ENCODE measurements at regions not wholly inside any gene's neighbourhood (a gene's known extent, or its start where the extent isn't known, plus 50 kb on each side); places are given as distances from the start of the nearest gene placed in this dataset.

DNA sequence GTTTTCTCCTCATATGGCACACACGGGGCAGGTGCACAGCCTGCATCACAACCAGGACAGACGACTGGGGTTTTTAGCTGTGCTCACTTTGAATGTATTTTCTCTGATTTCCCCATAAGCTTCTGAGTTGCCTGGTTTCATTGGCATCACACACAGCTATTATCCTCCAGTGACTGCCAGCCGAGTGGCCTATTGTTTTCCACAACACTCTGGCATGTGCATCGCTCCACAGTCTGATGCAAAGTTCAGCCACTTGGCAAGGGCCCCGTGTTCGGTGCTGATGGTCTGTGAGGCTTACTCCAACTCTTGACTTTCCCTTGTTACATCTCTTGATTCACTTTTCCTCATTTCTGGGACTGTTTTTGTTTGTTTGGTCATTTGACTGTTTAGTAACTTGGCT, 593.1 kb downstream of the CBLN2 start:
- Mint-ChIP-seq H3K27ac (ENCODE audit: unreplicated experiment) (no peak overlapping the region), H3K4me1 (ENCODE audit: low read depth, unreplicated experiment) (peaks cover 4% of the 10 kb centered on the region), H3K4me3 (ENCODE audit: unreplicated experiment) (no peak overlapping the region), H3K9me3 (ENCODE audit: unreplicated experiment) (no peaks in the 10 kb centered on the region), H3K27me3 (ENCODE audit: unreplicated experiment) (no peaks in the 10 kb centered on the region), H3K36me3 (ENCODE audit: unreplicated experiment) (no peaks in the 10 kb centered on the region)
- TF ChIP-seq, protein P1, sequence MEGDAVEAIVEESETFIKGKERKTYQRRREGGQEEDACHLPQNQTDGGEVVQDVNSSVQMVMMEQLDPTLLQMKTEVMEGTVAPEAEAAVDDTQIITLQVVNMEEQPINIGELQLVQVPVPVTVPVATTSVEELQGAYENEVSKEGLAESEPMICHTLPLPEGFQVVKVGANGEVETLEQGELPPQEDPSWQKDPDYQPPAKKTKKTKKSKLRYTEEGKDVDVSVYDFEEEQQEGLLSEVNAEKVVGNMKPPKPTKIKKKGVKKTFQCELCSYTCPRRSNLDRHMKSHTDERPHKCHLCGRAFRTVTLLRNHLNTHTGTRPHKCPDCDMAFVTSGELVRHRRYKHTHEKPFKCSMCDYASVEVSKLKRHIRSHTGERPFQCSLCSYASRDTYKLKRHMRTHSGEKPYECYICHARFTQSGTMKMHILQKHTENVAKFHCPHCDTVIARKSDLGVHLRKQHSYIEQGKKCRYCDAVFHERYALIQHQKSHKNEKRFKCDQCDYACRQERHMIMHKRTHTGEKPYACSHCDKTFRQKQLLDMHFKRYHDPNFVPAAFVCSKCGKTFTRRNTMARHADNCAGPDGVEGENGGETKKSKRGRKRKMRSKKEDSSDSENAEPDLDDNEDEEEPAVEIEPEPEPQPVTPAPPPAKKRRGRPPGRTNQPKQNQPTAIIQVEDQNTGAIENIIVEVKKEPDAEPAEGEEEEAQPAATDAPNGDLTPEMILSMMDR (IDR thresholded peaks at IDR 0.05; ENCODE audit: partially characterized antibody, unreplicated experiment): no peak
- no peak for DNase-seq

DNA sequence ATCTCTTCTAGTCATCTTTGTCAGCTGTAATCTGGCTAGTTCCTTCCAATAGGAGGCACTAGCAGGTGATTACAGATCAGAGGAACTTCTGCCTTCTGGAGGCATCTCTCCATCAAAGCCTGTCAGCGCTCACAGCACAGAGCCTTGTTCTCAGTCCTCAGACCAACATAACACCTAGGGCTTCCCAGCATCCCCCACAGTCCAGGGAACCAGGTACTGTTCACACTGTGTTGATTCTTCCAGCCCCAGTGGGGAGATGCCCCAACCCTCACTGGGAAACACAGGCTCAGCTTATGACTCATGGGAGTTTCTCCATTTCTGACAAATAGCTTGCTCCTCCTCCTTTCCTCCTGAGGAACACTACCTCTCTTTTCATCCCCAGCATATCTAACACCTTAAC, 601.7 kb downstream of the CBLN2 start:
- no peaks in the 10 kb centered on the region for H3K36me3 Mint-ChIP-seq (ENCODE audit: unreplicated experiment)
- no peaks in the 10 kb centered on the region for H3K9me3 Mint-ChIP-seq (ENCODE audit: unreplicated experiment)
- H3K27me3 Mint-ChIP-seq (ENCODE audit: unreplicated experiment): peaks cover 2% of the 10 kb centered on the region
- H3K4me3 Mint-ChIP-seq (ENCODE audit: unreplicated experiment): no peak overlapping the region
- no peak for DNase-seq
- H3K4me1 Mint-ChIP-seq (ENCODE audit: low read depth, unreplicated experiment): peaks cover 4% of the 10 kb centered on the region
- no peak overlapping the region for H3K27ac Mint-ChIP-seq (ENCODE audit: unreplicated experiment)
- TF ChIP-seq, protein P1 (IDR thresholded peaks at IDR 0.05; ENCODE audit: partially characterized antibody, unreplicated experiment): no peak

DNA sequence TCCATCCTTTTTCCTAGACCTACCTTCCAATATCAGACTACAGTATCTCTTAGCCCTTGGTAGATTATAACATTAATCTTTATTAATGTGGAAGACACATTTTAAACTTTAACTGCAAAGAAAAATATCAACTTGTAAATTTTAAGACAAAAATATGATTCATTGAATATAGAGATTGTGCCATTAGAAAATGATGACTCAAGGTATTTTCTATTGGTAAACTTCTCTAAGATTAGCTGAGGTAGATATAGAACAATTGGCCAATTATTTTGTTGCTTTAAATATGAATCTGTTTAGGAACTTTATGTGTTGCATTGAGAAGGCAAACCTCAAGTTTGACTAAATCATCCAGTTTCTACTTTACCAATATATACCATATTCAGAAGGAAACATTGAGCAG, 604.7 kb downstream of the CBLN2 start:
- Mint-ChIP-seq H3K27me3 (ENCODE audit: unreplicated experiment) (no peaks in the 10 kb centered on the region), H3K27ac (ENCODE audit: unreplicated experiment) (no peak overlapping the region), H3K4me3 (ENCODE audit: unreplicated experiment) (no peak overlapping the region), H3K4me1 (ENCODE audit: low read depth, unreplicated experiment) (peaks cover 4% of the 10 kb centered on the region), H3K36me3 (ENCODE audit: unreplicated experiment) (no peaks in the 10 kb centered on the region), H3K9me3 (ENCODE audit: unreplicated experiment) (no peaks in the 10 kb centered on the region)
- no peak for DNase-seq
- TF ChIP-seq, protein P1 (IDR thresholded peaks at IDR 0.05; ENCODE audit: partially characterized antibody, unreplicated experiment): no peak

DNA sequence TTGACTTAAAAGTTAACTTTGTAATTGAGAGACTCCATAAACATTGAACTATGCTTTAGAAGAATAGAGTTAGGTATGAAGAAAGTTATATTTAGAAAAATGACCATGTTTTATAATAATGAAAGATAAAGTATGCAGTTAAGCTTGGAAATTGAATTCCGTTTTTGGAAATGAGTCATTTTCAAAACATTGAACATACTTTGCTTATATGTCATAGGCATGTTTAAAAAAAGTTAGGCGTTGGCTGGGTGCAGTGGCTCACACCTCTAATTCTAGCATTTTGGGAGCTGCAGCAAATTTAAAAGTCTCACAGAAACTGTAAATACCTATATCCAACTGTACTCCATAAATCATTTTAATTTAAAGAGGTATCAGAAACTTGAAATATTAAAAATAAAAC, 607.4 kb downstream of the CBLN2 start:
- Mint-ChIP-seq H3K4me3 (ENCODE audit: unreplicated experiment) (no peak overlapping the region), H3K27me3 (ENCODE audit: unreplicated experiment) (no peaks in the 10 kb centered on the region), H3K36me3 (ENCODE audit: unreplicated experiment) (no peaks in the 10 kb centered on the region), H3K9me3 (ENCODE audit: unreplicated experiment) (no peaks in the 10 kb centered on the region), H3K27ac (ENCODE audit: unreplicated experiment) (no peak overlapping the region), H3K4me1 (ENCODE audit: low read depth, unreplicated experiment) (no peaks in the 10 kb centered on the region)
- no peak for DNase-seq
- TF ChIP-seq, protein P1 (IDR thresholded peaks at IDR 0.05; ENCODE audit: partially characterized antibody, unreplicated experiment): no peak

DNA sequence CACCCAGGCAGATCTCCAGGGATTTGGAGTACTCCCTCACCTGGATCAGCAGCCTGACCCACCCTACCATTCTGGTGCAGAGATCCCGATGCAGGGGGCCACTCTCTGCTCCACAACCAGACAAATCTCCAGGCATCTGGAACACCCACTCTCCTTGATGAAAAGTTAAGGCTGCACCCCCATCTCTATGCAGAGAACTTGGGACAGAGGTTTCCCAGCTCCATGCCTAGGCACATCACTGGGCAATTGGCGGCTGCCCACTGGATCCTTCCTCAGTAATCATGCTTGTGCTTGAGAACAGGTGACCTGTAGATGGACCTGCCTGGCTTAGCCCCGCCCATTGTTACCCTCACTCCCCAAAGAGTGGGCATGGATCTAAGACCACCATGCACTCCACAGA, 624.9 kb downstream of the CBLN2 start:
- H3K27me3 Mint-ChIP-seq (ENCODE audit: unreplicated experiment): no peaks in the 10 kb centered on the region
- no peak overlapping the region for H3K27ac Mint-ChIP-seq (ENCODE audit: unreplicated experiment)
- TF ChIP-seq, protein P1 (IDR thresholded peaks at IDR 0.05; ENCODE audit: partially characterized antibody, unreplicated experiment): no peak
- no peaks in the 10 kb centered on the region for H3K4me1 Mint-ChIP-seq (ENCODE audit: low read depth, unreplicated experiment)
- peaks cover 5% of the 10 kb centered on the region for H3K36me3 Mint-ChIP-seq (ENCODE audit: unreplicated experiment)
- H3K9me3 Mint-ChIP-seq (ENCODE audit: unreplicated experiment): peaks cover 3% of the 10 kb centered on the region
- no peak overlapping the region for H3K4me3 Mint-ChIP-seq (ENCODE audit: unreplicated experiment)
- DNase-seq: no peak
